Breast epithelium (tissue), 3 donors: ENCODE measurements at regions not wholly inside any gene's neighbourhood (a gene's known extent, or its start where the extent isn't known, plus 50 kb on each side); places are given as distances from the start of the nearest gene placed in this dataset.

Source experiments
- CTCF ChIP-seq, 3 donors: fragments of 450-650 bp; IDR thresholded peaks; one replicate each; pipeline ENCODE4 v1.5.1; 2016 to 2017; ENCODE audit warnings: antibody characterized with exemption in 3 of 3, mild to moderate bottlenecking in 3 of 3, moderate library complexity in 3 of 3
- POLR2A ChIP-seq: fragments of 450-650 bp; IDR thresholded peaks from one replicate; pipeline ENCODE4 v1.6.1; 2016; ENCODE audit warnings: antibody characterized with exemption, mild to moderate bottlenecking, moderate library complexity

GRCh38 chr4:111441687-111442086, 703.6 kb upstream of the FAM241A start:
- TF ChIP-seq CTCF (IDR thresholded peaks at IDR 0.05) = no peak
- no peak for TF ChIP-seq POLR2A
